Gastroesophageal sphincter (tissue), 4 donors: ENCODE measurements at regions not wholly inside any gene's neighbourhood (a gene's known extent, or its start where the extent isn't known, plus 50 kb on each side); places are given as distances from the start of the nearest gene placed in this dataset.

Experiments used
- ATAC-seq: fragments of 150-250 bp; one replicate; pipeline ENCODE4 v1.9.1; 2016; ENCODE audit warnings: mild to moderate bottlenecking, moderate library complexity
- H3K27ac ChIP-seq, 4 donors: fragments of 200-600 bp; sonication (generic) in 3 of 4; 1 replicate in 3 of 4; 2 replicates in 1 of 4; pipeline ENCODE4 v1.5.1; 2016 to 2019
- H3K27me3 ChIP-seq: fragments of 200-600 bp; sonication (generic); one replicate; pipeline ENCODE4 v1.5.1; 2019
- H3K36me3 ChIP-seq, 2 donors: fragments of 200-600 bp; sonication (generic); one replicate each; pipeline ENCODE4 v1.5.1; 2019; ENCODE audit warnings: control low read depth in 1 of 2
- H3K4me1 ChIP-seq, 3 donors: fragments of 200-600 bp; sonication (generic); 1 replicate in 2 of 3; 2 replicates in 1 of 3; pipeline ENCODE4 v1.5.1; 2016 to 2019; ENCODE audit warnings: control low read depth in 2 of 3
- H3K4me3 ChIP-seq, 2 donors: fragments of 200-600 bp; sonication (generic); one replicate each; pipeline ENCODE4 v1.5.1; 2019; ENCODE audit warnings: mild to moderate bottlenecking in 1 of 2, moderate library complexity in 1 of 2
- H3K9me3 ChIP-seq, 3 donors: fragments of 200-600 bp; sonication (generic); one replicate each; pipeline ENCODE4 v1.5.1; 2017 to 2019; ENCODE audit warnings: control low read depth in 2 of 3
- CTCF ChIP-seq, 4 experiments: fragments of 200-600 bp in 2 of 4; fragments of 450-650 bp in 2 of 4; sonication (generic) in 1 of 4; IDR thresholded peaks; one replicate each; pipeline ENCODE4 v1.5.1; 2017 to 2019; ENCODE audit warnings: antibody characterized with exemption in 4 of 4, mild to moderate bottlenecking in 2 of 4, moderate library complexity in 2 of 4
- EP300 ChIP-seq: sonication (generic); formaldehyde crosslinking; IDR thresholded peaks from one replicate; pipeline ENCODE4 v1.6.1; 2017; ENCODE audit warnings: antibody characterized with exemption, mild to moderate bottlenecking
- POLR2A ChIP-seq, 2 donors: fragments of 450-650 bp; IDR thresholded peaks; one replicate each; pipeline ENCODE4 v1.6.1; 2017; ENCODE audit warnings: antibody characterized with exemption in 2 of 2, mild to moderate bottlenecking in 2 of 2, moderate library complexity in 1 of 2
- POLR2AphosphoS5 ChIP-seq: sonication (generic); formaldehyde crosslinking; IDR thresholded peaks from one replicate; pipeline ENCODE4 v1.6.1; 2017; ENCODE audit warnings: antibody characterized with exemption
- WGBS, 2 donors: methylation state at CpG; one replicate each; pipeline ENCODE4 v1.1.5; 2018; ENCODE audit warnings: low coverage in 1 of 2; 5-methylcytosine and 5-hydroxymethylcytosine counted together

GRCh38 chr11:111107501-111107900, 138.0 kb upstream of the POU2AF2 start:
- H3K9me3 ChIP-seq, result no peaks in the 10 kb centered on the region
- H3K4me1 ChIP-seq, result no peaks in the 10 kb centered on the region
- H3K27ac ChIP-seq, result no peak overlapping the region
- no peak for TF ChIP-seq POLR2A (IDR thresholded peaks at IDR 0.05)
- no peak for TF ChIP-seq POLR2AphosphoS5
- TF ChIP-seq CTCF (IDR thresholded peaks at IDR 0.05), result no peak
- no peak for TF ChIP-seq EP300
- no peaks in the 10 kb centered on the region for H3K36me3 ChIP-seq
- H3K27me3 ChIP-seq, result no peaks in the 10 kb centered on the region
- no peak overlapping the region for H3K4me3 ChIP-seq
- no peak for ATAC-seq

- Histone ChIP-seq H3K4me1 (no peaks in the 10 kb centered on the region), H3K27ac (no peak overlapping the region), H3K27me3 (no peaks in the 10 kb centered on the region), H3K36me3 (no peaks in the 10 kb centered on the region), H3K4me3 (no peak overlapping the region), H3K9me3 (no peaks in the 10 kb centered on the region)
- 60 to 94% methylated on average over 1 to 2 of the region's 2 CpGs for WGBS, 2 donors
- ATAC-seq, result no peak
- TF ChIP-seq POLR2A (IDR thresholded peaks at IDR 0.05) (no peak), POLR2AphosphoS5 (no peak), CTCF (IDR thresholded peaks at IDR 0.05) (no peak), EP300 (no peak)
Observed at GRCh38 chr11:111106641-111107040, 138.9 kb upstream of the POU2AF2 start.

GRCh38 chr11:111105566-111105965, 140.0 kb upstream of the POU2AF2 start:
- TF ChIP-seq POLR2A (IDR thresholded peaks at IDR 0.05), result no peak
- no peak for TF ChIP-seq CTCF (IDR thresholded peaks at IDR 0.05)
- TF ChIP-seq EP300, result no peak
- TF ChIP-seq POLR2AphosphoS5, result no peak
- no peaks in the 10 kb centered on the region for H3K4me1 ChIP-seq
- H3K9me3 ChIP-seq, result no peaks in the 10 kb centered on the region
- WGBS, 2 donors, result 96 to 100% methylated on average over 2 of the region's 2 CpGs
- no peak overlapping the region for H3K4me3 ChIP-seq
- no peak for ATAC-seq
- H3K36me3 ChIP-seq, result no peaks in the 10 kb centered on the region
- no peaks in the 10 kb centered on the region for H3K27me3 ChIP-seq
- H3K27ac ChIP-seq, result no peak overlapping the region

DNA sequence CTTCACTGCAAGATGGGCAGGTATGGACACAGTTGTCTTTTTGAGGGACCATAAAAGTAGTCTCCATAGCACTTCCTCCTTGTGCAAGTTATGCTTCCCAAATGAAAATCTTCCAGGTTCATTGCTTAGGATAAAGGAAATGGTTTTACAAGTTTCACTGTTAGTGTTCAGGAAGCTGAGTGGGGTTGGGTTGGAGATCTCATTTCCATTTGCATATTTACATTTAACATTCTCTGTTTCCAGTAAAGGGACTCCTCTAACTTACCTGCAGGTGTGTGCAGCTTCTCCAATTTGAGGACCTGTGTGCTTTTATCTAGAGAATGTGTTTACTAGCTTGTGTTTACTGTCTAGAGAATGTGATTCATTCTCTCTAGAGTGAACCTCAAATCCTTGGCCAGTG, 141.3 kb upstream of the POU2AF2 start:
- H3K4me3 ChIP-seq, result no peak overlapping the region
- H3K27ac ChIP-seq, result no peak overlapping the region
- TF ChIP-seq EP300, result no peak
- no peak for TF ChIP-seq CTCF (IDR thresholded peaks at IDR 0.05)
- no peak for TF ChIP-seq POLR2A (IDR thresholded peaks at IDR 0.05)
- no peaks in the 10 kb centered on the region for H3K9me3 ChIP-seq
- H3K4me1 ChIP-seq, result no peaks in the 10 kb centered on the region
- no peaks in the 10 kb centered on the region for H3K36me3 ChIP-seq
- no peaks in the 10 kb centered on the region for H3K27me3 ChIP-seq
- no peak for ATAC-seq

- Histone ChIP-seq H3K27me3 (peaks cover 3% of the 10 kb centered on the region), H3K4me3 (no peak overlapping the region), H3K27ac (no peak overlapping the region), H3K36me3 (no peaks in the 10 kb centered on the region), H3K9me3 (no peaks in the 10 kb centered on the region), H3K4me1 (no peaks in the 10 kb centered on the region)
- 28 to 52% methylated on average over 3 of the region's 3 CpGs for WGBS, 2 donors
- no peak for TF ChIP-seq POLR2AphosphoS5
- no peak for TF ChIP-seq POLR2A (IDR thresholded peaks at IDR 0.05)
- TF ChIP-seq EP300, result no peak
- no peak for TF ChIP-seq CTCF (IDR thresholded peaks at IDR 0.05)
- no peak for ATAC-seq
Observed at GRCh38 chr11:111101881-111102280, 143.6 kb upstream of the POU2AF2 start.
